NCI-H1930 (cell line): ENCODE measurements at regions not wholly inside any gene's neighbourhood (a gene's known extent, or its start where the extent isn't known, plus 50 kb on each side); places are given as distances from the start of the nearest gene placed in this dataset.
"Not testable (repeated sequence)": the region's sequence is repeated elsewhere in the genome, so short reads cannot be mapped to it uniquely, and the experiment has no call there.

ENCODE experiments used
- DNase-seq, 2 experiments: peaks; one replicate each; lab custom pipeline; 2025; lab: John Stamatoyannopoulos, UW

GRCh38 chr9:78172610-78173009, 63.3 kb upstream of the CEP78 start:
- not testable (repeated sequence) for DNase-seq

GRCh38 chr9:78171651-78172050, 64.2 kb upstream of the CEP78 start:
- no peak for DNase-seq

DNA sequence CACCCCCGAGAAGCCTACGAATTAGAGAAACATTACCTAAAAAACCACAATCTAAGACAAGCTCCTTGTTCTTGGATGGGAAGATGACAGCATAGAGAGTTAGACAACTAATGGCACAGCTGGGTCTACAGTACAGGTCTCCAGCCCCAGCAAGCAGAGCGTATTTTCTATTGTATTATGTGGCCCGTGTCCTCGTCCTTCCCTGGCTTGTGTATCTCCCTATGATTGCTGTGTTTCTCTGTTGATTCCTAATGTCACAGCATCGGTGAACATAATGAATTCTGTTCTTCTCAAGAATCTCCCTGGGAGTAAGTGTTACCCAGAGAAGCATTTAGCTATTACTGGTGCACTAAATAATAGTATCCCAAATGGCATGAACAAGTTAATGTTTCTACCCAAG, 66.8 kb upstream of the CEP78 start:
- no peak for DNase-seq

GRCh38 chr9:78167356-78167755, 68.5 kb upstream of the CEP78 start:
- DNase-seq, result no peak

DNA sequence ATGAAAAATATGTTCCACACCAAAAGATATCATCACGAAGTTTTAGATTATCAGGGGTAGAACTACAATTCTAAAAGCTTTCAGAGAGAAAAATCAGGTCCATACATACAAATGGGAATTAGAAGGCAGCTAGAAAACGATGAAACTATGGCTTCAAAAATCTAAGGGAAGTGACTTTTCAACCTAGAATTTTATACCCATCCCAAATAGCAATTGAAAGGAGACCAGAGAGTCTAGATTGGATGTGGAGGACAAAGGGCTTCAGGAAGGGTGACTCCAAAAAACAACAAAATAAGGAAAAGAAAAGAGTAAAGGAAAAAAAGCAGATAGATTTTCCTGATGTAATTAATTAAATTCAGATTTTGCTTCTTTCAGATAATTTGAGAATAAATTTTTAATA, 72.0 kb upstream of the CEP78 start:
- no peak for DNase-seq

- no peak for DNase-seq
These were observed 77.6 kb upstream of the CEP78 start for GRCh38 chr9:78158286-78158685.

DNA sequence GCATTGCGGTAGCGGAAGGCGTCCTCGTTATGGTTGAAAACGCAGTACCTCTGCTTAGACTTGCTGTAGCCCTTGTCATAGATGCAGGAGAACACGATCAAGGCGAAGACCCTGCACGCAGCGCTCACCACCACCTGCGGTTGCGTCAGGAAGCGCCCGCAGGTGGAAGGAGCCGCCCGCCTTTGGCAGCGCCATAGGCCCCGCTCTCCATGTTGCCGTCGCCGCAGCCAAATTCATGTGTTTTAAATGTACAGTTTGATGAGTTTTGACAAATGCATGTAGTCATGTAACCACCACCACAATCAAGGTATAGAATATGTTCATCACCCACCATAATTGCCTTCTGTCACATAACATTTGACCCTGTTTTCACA, 84.9 kb upstream of the CEP78 start:
- no peak for DNase-seq

- DNase-seq, result no peak
These were observed 85.4 kb upstream of the CEP78 start for GRCh38 chr9:78150312-78150982.

DNA sequence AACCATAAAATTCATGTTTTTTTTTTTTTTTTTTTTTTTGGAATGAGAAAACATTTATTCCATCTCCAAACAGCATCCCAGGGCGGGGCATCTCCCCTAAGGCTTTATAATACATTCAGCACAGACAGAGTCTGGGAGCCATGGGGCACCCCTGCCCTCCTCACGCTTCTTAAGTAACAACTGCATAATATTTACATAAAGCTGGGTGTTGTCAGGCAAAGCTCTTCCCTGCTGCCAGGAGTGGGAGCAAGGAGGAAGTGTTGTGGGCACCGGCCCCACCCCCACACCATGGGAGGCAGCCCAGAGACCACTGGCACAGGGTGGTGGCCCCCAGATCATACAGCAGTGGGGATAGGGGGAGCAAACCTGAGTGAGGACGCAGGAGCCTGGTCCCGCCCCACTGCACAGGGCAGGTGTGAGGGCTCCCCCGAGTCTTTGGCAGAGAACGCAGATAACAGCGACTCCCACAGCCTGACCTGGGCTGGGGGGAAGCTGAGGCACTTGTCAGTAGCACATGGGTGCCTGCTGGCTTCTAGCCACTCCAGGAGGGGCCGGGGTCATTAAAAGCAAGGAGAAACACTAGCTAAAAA, 86.1 kb upstream of the CEP78 start:
- no peak for DNase-seq

DNA sequence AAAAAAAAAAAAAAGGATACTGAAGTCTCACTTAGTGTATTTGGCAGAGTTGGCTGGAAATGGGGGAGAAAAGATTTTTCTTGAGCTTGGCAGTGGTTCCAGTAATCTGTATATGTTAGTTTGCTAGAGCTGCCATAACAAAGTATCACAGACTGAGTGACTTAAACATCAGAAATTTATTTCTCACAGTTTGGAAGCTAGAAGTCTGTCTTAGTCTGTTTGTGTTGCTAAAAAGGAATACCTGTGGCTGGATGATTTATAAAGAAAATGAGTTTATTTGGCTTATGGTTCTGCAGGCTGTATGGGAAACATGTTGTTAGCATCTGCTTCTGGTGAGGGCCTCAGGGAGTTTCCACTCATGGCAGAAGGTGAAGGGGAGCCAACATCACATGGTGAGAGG, 89.6 kb upstream of the CEP78 start:
- no peak for DNase-seq

DNA sequence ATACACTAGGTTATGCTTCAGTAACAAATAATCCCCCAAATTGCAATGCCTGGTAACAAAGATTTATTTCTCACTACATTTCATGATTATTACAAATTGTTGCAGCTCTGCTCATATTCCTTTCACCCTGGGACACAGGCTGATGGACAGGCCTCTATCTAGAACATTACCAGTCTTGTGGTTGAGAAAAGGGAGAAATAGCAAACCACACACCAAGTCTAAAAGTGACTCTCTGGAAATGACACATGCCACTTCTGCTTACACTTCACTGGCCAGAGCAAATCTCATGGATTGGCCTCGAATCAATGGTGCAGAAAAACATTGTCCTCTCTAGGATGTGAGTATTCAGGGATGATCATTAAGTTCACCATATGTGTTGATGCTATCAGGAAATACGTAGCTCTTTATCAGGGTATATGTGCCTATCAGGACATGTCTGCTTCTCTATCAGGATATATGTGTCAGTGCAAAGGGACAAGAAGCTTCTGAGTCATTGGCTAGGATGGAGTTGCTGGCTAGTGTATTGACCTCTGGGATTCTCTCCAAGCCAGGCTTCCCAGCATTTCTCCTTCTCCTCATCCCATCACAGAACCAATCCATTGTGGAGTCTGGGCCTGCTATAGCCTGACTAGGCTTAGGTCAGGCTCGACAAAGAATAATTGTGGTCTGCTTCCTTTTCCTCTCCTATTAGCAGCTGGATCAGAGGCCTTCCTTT, 91.1 kb upstream of the CEP78 start:
- no peak for DNase-seq

DNA sequence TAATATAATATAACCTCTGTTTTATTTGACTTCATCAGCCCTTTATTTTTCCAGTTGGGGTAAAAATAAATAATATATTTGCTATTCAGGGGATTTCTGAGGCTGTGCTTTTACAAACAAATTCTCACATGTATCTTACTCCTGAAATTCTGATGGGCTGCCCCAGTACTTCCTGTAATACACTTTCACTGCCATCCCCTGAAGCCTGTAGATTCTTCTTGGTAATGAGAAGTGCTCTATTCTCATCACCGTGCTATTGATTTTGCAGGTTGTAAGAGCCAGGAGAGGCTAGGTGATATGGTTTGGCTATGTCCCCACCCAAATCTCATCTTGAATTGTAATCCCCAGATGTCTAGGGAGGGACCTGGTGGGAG, 91.9 kb upstream of the CEP78 start:
- DNase-seq, result no peak

DNA sequence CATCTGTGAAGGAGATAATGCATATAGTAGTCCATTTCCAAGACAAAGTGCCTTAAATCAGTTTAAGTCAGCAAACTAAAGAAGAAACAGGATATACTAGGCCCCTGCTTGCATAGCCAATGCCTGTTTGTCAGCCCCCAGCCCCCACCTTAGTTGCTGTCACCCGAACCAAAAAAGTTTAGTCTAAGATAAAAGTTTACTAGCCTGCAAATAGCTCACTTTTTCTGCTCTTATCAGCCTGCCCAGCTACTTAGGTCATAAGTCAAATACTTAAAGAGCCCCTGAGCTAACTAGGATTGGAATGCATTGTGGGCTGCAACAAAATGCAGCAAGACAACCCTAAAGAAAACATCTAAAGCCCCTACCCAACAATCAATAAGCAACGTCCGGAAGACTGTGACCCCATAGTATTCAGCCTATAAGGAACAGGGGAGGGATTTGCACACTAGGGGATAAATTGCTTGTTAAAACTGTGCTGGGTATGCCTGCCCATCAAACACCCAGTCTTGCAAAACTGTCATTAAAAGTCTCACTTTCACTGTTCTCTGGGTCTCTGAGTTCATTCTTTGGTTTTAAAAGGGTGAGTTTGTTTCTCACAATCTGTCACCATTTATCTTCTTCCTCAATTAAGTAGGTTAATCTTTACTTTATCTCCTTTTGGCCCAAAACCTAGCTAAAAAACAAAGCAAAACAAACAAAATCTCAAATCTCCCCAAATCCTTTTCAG, 92.4 kb upstream of the CEP78 start:
- DNase-seq, result no peak

- not testable (repeated sequence) for DNase-seq
These were observed 93.6 kb upstream of the CEP78 start for GRCh38 chr9:78142264-78142663.

- DNase-seq, result no peak
These were observed 102.1 kb upstream of the CEP78 start for GRCh38 chr9:78133751-78134150.

GRCh38 chr9:78132701-78133058, 101.1 kb upstream of the GNAQ start:
- no peak for DNase-seq

- DNase-seq, result no peak
These were observed 100.5 kb upstream of the GNAQ start for GRCh38 chr9:78131969-78132700.

DNA sequence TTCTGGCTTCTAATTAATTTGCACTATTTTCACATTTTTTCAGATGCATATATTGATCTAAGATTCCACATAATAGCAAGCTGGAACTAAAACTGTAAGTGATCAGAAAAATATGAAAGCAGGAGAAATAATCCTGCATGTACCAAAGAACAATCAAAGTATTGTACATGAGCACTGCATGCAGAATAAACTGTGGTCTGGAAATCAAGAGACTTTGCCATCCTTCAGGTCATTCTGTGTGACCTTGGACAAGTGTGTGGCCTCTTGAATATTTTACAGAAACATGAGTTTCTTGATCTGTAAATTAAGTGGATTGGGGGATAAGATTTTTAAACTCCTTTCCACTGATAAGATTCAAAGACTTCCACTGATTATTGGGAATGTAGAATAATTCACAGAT, 99.2 kb upstream of the GNAQ start:
- DNase-seq, result no peak

- peak in 1 of 2 experiments; percentile 2 for DNase-seq
These were observed 98.4 kb upstream of the GNAQ start for GRCh38 chr9:78130004-78130403.

- DNase-seq, result no peak
These were observed 95.9 kb upstream of the GNAQ start for GRCh38 chr9:78127279-78128225.

- no peak for DNase-seq
These were observed 92.2 kb upstream of the GNAQ start for GRCh38 chr9:78123808-78124207.
